Cardiac muscle cell (in vitro differentiated cells and primary cell): ENCODE measurements at regions not wholly inside any gene's neighbourhood (a gene's known extent, or its start where the extent isn't known, plus 50 kb on each side); places are given as distances from the start of the nearest gene placed in this dataset.

ENCODE experiments used
- DNase-seq, 2 donors: peaks; one replicate each; pipeline versions ENCODE4 v3.0.0 to v3.0.0-alpha.2; 2010 to 2017; ENCODE audit warnings: low read depth in 1 of 2, low spot score in 1 of 2
- H3K27ac ChIP-seq: fragments of 200-600 bp; sonication (generic); 2 replicates; pipeline ENCODE4 v1.5.1; 2016
- H3K27me3 ChIP-seq: fragments of 200-600 bp; sonication (generic); 2 replicates; pipeline ENCODE4 v1.6.0; 2016; ENCODE audit warnings: control low read depth
- H3K36me3 ChIP-seq: fragments of 200-600 bp; sonication (generic); 2 replicates; pipeline ENCODE4 v1.5.1; 2016; ENCODE audit warnings: control low read depth
- H3K4me1 ChIP-seq: fragments of 200-600 bp; sonication (generic); 2 replicates; pipeline ENCODE4 v1.8.1; 2017; ENCODE audit warnings: low read depth, mild to moderate bottlenecking, mixed run types
- H3K4me3 ChIP-seq: fragments of 200-600 bp; sonication (generic); 2 replicates; pipeline ENCODE4 v1.5.1; 2016; ENCODE audit warnings: mild to moderate bottlenecking
- H3K9me3 ChIP-seq: fragments of 200-600 bp; sonication (generic); 2 replicates; pipeline ENCODE4 v1.5.1; 2017; ENCODE audit warnings: low read depth, mild to moderate bottlenecking, control low read depth
- TF ChIP-seq, protein P1 (sequence below): IDR thresholded peaks from 2 replicates; pipeline ENCODE4 v1.5.1; 2012; ENCODE audit warnings: low read depth, mild to moderate bottlenecking, low read length

DNA sequence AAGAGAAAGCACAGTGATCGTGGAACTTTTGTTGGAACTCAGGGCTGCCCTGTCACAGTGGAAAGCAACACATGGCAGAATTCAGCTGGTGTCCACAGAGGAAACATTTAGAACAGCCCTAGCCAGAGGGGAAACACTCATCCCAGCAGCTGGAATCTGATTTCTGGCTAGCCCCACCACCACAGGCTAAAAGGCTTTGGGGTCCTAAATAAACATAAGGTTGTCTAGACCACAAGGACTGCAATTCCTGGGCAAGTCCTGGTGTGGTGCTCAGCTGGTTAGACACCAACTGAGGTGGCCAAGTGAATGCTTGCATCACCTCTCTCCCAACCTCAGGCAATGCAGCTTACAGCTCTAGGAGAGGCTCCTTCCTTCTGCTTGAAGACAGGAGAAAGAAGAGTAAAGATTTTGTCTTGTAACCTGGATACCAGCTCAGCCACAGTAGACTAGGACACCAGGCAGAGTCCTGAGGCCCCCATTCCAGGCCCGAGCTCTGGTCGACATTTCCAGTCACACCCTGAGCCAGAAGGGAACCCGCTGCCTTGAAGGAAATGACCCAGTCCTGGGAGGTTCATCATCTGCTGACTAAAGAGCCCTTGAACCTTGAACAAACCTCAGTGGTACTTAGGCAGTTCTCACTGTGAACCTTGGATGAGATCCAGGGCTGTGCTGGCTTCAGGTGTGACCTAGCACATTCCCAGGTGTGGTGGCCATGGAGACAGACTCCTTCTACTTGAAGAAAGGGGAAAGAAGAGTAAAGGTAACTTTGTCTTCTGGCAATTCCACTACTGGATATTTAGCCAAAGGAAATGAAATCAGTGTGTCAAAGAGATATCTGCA is 85.4 kb upstream of the PLXNC1 start:
- H3K4me3 ChIP-seq: no peak overlapping the region
- H3K27ac ChIP-seq: no peak overlapping the region
- no peaks in the 10 kb centered on the region for H3K4me1 ChIP-seq
- H3K36me3 ChIP-seq: no peaks in the 10 kb centered on the region
- TF ChIP-seq, protein P1, sequence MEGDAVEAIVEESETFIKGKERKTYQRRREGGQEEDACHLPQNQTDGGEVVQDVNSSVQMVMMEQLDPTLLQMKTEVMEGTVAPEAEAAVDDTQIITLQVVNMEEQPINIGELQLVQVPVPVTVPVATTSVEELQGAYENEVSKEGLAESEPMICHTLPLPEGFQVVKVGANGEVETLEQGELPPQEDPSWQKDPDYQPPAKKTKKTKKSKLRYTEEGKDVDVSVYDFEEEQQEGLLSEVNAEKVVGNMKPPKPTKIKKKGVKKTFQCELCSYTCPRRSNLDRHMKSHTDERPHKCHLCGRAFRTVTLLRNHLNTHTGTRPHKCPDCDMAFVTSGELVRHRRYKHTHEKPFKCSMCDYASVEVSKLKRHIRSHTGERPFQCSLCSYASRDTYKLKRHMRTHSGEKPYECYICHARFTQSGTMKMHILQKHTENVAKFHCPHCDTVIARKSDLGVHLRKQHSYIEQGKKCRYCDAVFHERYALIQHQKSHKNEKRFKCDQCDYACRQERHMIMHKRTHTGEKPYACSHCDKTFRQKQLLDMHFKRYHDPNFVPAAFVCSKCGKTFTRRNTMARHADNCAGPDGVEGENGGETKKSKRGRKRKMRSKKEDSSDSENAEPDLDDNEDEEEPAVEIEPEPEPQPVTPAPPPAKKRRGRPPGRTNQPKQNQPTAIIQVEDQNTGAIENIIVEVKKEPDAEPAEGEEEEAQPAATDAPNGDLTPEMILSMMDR: no peak
- no peaks in the 10 kb centered on the region for H3K9me3 ChIP-seq
- H3K27me3 ChIP-seq: no peaks in the 10 kb centered on the region
- DNase-seq: no peak

DNA sequence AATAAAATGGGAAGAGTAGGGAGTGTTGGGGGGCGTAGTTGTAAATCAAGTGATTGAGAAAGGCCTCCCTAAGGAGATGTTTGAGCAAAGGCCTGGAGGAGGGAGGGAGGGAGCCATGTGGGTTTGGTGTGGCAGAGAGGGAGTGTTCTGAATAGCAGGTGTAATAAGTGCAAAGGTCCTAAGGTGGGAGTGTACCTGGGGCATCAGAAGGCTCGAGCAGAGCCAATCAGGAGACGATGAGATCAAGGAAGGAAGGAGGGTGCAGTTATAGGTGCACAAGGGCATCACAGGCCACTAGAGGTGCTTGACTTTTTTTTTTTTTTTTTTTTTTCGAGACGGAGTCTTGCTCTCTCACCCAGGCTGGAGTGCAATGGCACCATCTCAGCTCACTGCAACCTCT is 77.9 kb upstream of the PLXNC1 start:
- no peak overlapping the region for H3K27ac ChIP-seq
- no peaks in the 10 kb centered on the region for H3K36me3 ChIP-seq
- no peak for DNase-seq
- TF ChIP-seq, protein P1: no peak
- H3K9me3 ChIP-seq: no peaks in the 10 kb centered on the region
- H3K4me1 ChIP-seq: peaks cover 4% of the 10 kb centered on the region
- no peaks in the 10 kb centered on the region for H3K27me3 ChIP-seq
- H3K4me3 ChIP-seq: no peak overlapping the region

- H3K4me1 ChIP-seq: peaks cover 4% of the 10 kb centered on the region
- no peak for DNase-seq
- TF ChIP-seq, protein P1: no peak
- no peaks in the 10 kb centered on the region for H3K9me3 ChIP-seq
- no peaks in the 10 kb centered on the region for H3K27me3 ChIP-seq
- H3K27ac ChIP-seq: no peak overlapping the region
- no peaks in the 10 kb centered on the region for H3K36me3 ChIP-seq
- no peak overlapping the region for H3K4me3 ChIP-seq
Observed at GRCh38 chr12:94071258-94071657, 77.1 kb upstream of the PLXNC1 start.

- Histone ChIP-seq H3K27me3 (no peaks in the 10 kb centered on the region), H3K9me3 (no peaks in the 10 kb centered on the region), H3K4me1 (peaks cover 7% of the 10 kb centered on the region), H3K4me3 (no peak overlapping the region), H3K27ac (no peak overlapping the region), H3K36me3 (no peaks in the 10 kb centered on the region)
- TF ChIP-seq, protein P1: no peak
- DNase-seq: peak in 1 of 2 donors; percentile 65
Observed at GRCh38 chr12:94073441-94074051, 74.8 kb upstream of the PLXNC1 start.

DNA sequence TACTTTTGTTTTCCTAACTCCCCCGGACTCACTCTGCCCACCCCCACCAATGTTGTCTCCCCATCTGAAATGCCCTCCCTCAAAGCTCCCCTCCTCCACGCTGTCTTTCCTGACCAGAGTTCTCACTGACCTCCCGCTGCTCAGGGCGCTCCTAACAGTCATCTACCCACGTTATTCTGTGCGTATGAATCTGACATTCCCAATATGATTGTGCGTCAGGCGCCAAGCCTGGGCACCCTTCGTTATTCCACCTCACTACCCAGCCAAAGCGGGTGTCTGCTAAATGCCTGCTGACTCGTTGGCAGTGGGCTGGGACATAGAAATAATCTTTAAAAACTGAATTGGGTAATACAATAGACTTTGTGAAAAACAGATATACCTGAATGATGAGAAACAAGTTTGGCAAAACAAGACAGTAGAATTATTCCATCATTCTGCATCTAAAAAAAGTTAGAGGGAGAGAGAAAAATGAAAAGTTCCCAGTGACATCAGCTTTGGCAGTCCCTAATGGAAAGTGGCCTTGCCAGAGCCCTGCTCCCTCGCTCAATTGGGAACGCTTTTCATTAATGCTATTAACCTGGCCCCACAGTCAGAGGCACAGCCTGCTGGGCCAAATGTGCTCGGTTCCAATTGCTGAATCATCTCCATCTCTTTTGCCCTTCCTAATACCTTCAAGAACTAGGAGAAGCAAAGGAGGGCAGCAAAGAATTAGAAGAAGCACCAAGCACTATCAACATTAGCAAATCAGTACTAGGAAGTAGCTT is 74.0 kb upstream of the PLXNC1 start:
- DNase-seq: no peak
- TF ChIP-seq, protein P1: no peak
- no peaks in the 10 kb centered on the region for H3K27me3 ChIP-seq
- H3K27ac ChIP-seq: no peak overlapping the region
- H3K4me3 ChIP-seq: no peak overlapping the region
- no peaks in the 10 kb centered on the region for H3K36me3 ChIP-seq
- peaks cover 9% of the 10 kb centered on the region for H3K4me1 ChIP-seq
- H3K9me3 ChIP-seq: no peaks in the 10 kb centered on the region
